IMR-90 (cell line): ENCODE measurements at regions not wholly inside any gene's neighbourhood (a gene's known extent, or its start where the extent isn't known, plus 50 kb on each side); places are given as distances from the start of the nearest gene placed in this dataset.

Source experiments
- ATAC-seq: fragments of 200-7000 bp; cut with Tn5 transposase; 2 replicates; pipeline ENCODE4 v1.9.1; 2020; ENCODE audit warnings: low read depth, mild to moderate bottlenecking, moderate library complexity
- BruUV-seq: library from RNA; stranded (reverse); fragments of 400-500 nt; replicated peaks from 2 replicates; lab custom pipeline; 2021; lab: Mats Ljungman, UMichigan
- CTCF ChIA-PET: fragments of 300-600 bp; formaldehyde crosslinking; extraction: SDS; loops from one replicate; lab custom pipeline; 2021; ENCODE audit warnings: antibody characterized with exemption; lab: Yijun Ruan, JAX
- POLR2A ChIA-PET: fragments of 300-600 bp; sonication (Branson Sonifier 250); formaldehyde crosslinking; loops from one replicate; lab custom pipeline; 2022; ENCODE audit warnings: antibody characterized with exemption; ENCODE audit not compliant: unreplicated experiment; lab: Charles Lee
- DNase-seq: peaks from one replicate; pipeline ENCODE4 v3.0.0; 2013
- H2AFZ ChIP-seq: replicated peaks from 2 replicates; pipeline ENCODE3; 2013; ENCODE audit warnings: low read length, mild to moderate bottlenecking; ENCODE audit not compliant: poor library complexity
- H2AK5ac ChIP-seq: 2 replicates; pipeline ENCODE4 v1.6.1; 2013; ENCODE audit warnings: low read depth, low read length, inconsistent platforms
- H2AK9ac ChIP-seq: replicated peaks from 2 replicates; pipeline ENCODE3; 2013; ENCODE audit warnings: mild to moderate bottlenecking, low read depth, low read length, moderate library complexity; ENCODE audit not compliant: poor library complexity
- H2BK120ac ChIP-seq: 2 replicates; pipeline ENCODE4 v1.6.1; 2013; ENCODE audit warnings: low read depth, low read length, inconsistent platforms
- H2BK15ac ChIP-seq: 3 replicates; pipeline ENCODE4 v1.6.1; 2013; ENCODE audit warnings: low read depth, low read length, inconsistent platforms
- H2BK20ac ChIP-seq: 2 replicates; pipeline ENCODE4 v1.6.1; 2013; ENCODE audit warnings: low read depth, mild to moderate bottlenecking, inconsistent platforms, low read length, moderate library complexity
- H2BK5ac ChIP-seq: 2 replicates; pipeline ENCODE4 v1.6.1; 2013; ENCODE audit warnings: mild to moderate bottlenecking, low read depth, low read length, inconsistent platforms; ENCODE audit not compliant: poor library complexity, severe bottlenecking
- H3K14ac ChIP-seq: replicated peaks from 2 replicates; pipeline ENCODE4 v1.6.1; 2013; ENCODE audit warnings: low read depth, low read length, inconsistent platforms
- H3K18ac ChIP-seq: 2 replicates; pipeline ENCODE4 v1.6.1; 2013; ENCODE audit warnings: low read depth, low read length, control low read depth
- H3K23ac ChIP-seq: 2 replicates; pipeline ENCODE4 v1.6.1; 2013; ENCODE audit warnings: low read depth, low read length, inconsistent platforms
- H3K27ac ChIP-seq: 2 replicates; pipeline ENCODE4 v1.5.1; 2013; ENCODE audit warnings: mild to moderate bottlenecking, control low read depth, low read length; ENCODE audit not compliant: insufficient read depth
- H3K27me3 ChIP-seq: 2 replicates; pipeline ENCODE4 v1.6.1; 2013; ENCODE audit warnings: low read length; ENCODE audit not compliant: control insufficient read depth, insufficient read depth
- H3K36me3 ChIP-seq: 2 replicates; pipeline ENCODE4 v1.6.1; 2013; ENCODE audit warnings: low read length, mixed read lengths; ENCODE audit not compliant: control insufficient read depth, insufficient read depth
- H3K4ac ChIP-seq: 2 replicates; pipeline ENCODE4 v1.6.1; 2013; ENCODE audit warnings: low read depth, low read length, inconsistent platforms
- H3K4me1 ChIP-seq: 2 replicates; pipeline ENCODE4 v1.6.1; 2013; ENCODE audit warnings: low read length, mixed read lengths; ENCODE audit not compliant: control insufficient read depth, insufficient read depth
- H3K4me2 ChIP-seq: 2 replicates; pipeline ENCODE4 v1.6.1; 2013; ENCODE audit warnings: low read depth, mild to moderate bottlenecking, control low read depth, low read length, moderate library complexity
- H3K4me3 ChIP-seq: 2 replicates; pipeline ENCODE4 v1.5.1; 2013; ENCODE audit warnings: low read depth, mild to moderate bottlenecking, control low read depth, low read length, moderate library complexity; ENCODE audit not compliant: insufficient read depth
- H3K56ac ChIP-seq: 2 replicates; pipeline ENCODE4 v1.6.1; 2013; ENCODE audit warnings: low read length, inconsistent platforms; ENCODE audit not compliant: insufficient read depth; ENCODE audit errors: extremely low read depth
- H3K79me1 ChIP-seq, 2 experiments: 2 replicates each; pipeline ENCODE4 v1.6.1; 2013; ENCODE audit warnings: low read length in 2 of 2, inconsistent platforms in 1 of 2, low read depth in 1 of 2
- H3K9ac ChIP-seq: 2 replicates; pipeline ENCODE4 v1.6.1; 2013; ENCODE audit warnings: low read depth, low read length, control low read depth
- H3K9me1 ChIP-seq: 2 replicates; pipeline ENCODE4 v1.6.1; 2013; ENCODE audit warnings: low read length, inconsistent platforms; ENCODE audit not compliant: insufficient read depth
- H3K9me3 ChIP-seq: 2 replicates; pipeline ENCODE4 v1.6.1; 2013; ENCODE audit warnings: low read length; ENCODE audit not compliant: control insufficient read depth, insufficient read depth
- H4K20me1 ChIP-seq: 2 replicates; pipeline ENCODE4 v1.6.1; 2013; ENCODE audit warnings: low read length, inconsistent platforms; ENCODE audit not compliant: insufficient read depth
- H4K5ac ChIP-seq: 2 replicates; pipeline ENCODE4 v1.6.1; 2013; ENCODE audit warnings: mild to moderate bottlenecking, low read depth, low read length, control low read depth
- H4K8ac ChIP-seq, 2 experiments: 2 replicates each; pipeline ENCODE4 v1.6.1; 2013; ENCODE audit warnings: low read depth in 2 of 2, low read length in 2 of 2, control low read depth in 1 of 2, inconsistent platforms in 1 of 2
- H4K91ac ChIP-seq: 2 replicates; pipeline ENCODE4 v1.6.1; 2013; ENCODE audit warnings: low read depth, low read length, inconsistent platforms; ENCODE audit not compliant: insufficient read depth
- BHLHE40 ChIP-seq: fragments of 150-350 bp; IDR thresholded peaks from 2 replicates; pipeline ENCODE4 v1.6.1; 2016; ENCODE audit warnings: mild to moderate bottlenecking, low read depth, low read length
- WGBS, 2 experiments: methylation state at CpG; one replicate each; pipeline versions ENCODE4 v1.1.5 to v1.1.7; 2013; ENCODE audit warnings: missing lambda C conversion rate in 2 of 2; ENCODE audit not compliant: insufficient read length in 1 of 2; ENCODE audit errors: extremely low coverage in 2 of 2; 5-methylcytosine and 5-hydroxymethylcytosine counted together
- dilution Hi-C: fragments of 300-500 bp; cut with HindIII; formaldehyde crosslinking; loops from one replicate; pipeline ENCODE4 v1.14.3; 2018; ENCODE audit warnings: low sequenced_read_pairs; ENCODE audit not compliant: unreplicated experiment
- in situ Hi-C: fragments of 300-500 bp; cut with MboI; formaldehyde crosslinking; loops from 3 replicates; pipeline ENCODE4 v1.14.3; 2019; ENCODE audit warnings: low sequenced_read_pairs, inconsistent platforms, mixed read lengths
- intact Hi-C: fragments of 100-400 bp; cut with micrococcal nuclease; formaldehyde crosslinking; loops from 2 replicates; pipeline ENCODE4 v1.10.0; 2022

DNA sequence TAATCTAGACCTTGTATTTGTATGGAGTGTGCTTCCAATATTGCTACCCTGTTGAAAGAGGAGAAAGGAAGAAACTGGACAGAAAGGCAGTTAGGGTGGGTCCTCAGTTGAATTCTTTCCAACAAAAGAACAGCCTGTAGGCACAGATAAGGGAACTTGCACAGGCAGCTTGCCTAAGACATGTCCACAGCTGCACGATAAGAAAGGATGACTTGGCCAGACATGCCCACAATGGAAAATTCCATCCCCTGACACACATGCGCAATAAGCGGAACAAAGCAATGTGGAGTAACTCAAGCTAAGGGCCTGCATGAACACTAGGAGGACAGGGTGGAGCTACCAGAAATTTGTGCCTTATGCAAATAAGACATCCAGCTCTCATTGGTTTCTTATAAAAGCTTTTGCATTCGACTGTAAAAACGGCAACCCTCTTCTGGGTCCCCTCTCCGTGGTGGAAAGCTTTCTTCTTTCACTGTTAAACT is 1084.7 kb upstream of the NXPH2 start:
- H3K27ac ChIP-seq, result no peak overlapping the region
- ChIA-PET POLR2A (no interaction called here), CTCF (no interaction called here)
- no peak overlapping the region for H3K4me3 ChIP-seq
- H3K18ac ChIP-seq, result no peak overlapping the region
- in situ Hi-C loops (no loop called here), dilution Hi-C loops (no loop called here), intact Hi-C loops (no loop called here)
- H4K5ac ChIP-seq, result no peak overlapping the region
- no peak overlapping the region for H2BK120ac ChIP-seq
- ATAC-seq (no peak), DNase-seq (no peak)
- TF ChIP-seq BHLHE40, result no peak
- no peaks in the 10 kb centered on the region for H3K27me3 ChIP-seq
- no peaks in the 10 kb centered on the region for H4K20me1 ChIP-seq
- H3K79me1 ChIP-seq, result no peaks in the 10 kb centered on the region
- H3K4me1 ChIP-seq, result no peaks in the 10 kb centered on the region
- H3K9me1 ChIP-seq, result no peaks in the 10 kb centered on the region
- no CpG with 5 or more reads among the region's 6 CpGs for WGBS, 2 experiments
- H4K91ac ChIP-seq, result no peak overlapping the region
- H3K14ac ChIP-seq, result no peak overlapping the region
- H4K8ac ChIP-seq, result no peak overlapping the region
- H2BK20ac ChIP-seq, result no peak overlapping the region
- no peak overlapping the region for H2AK9ac ChIP-seq
- H3K9me3 ChIP-seq, result peaks cover 6% of the 10 kb centered on the region; the same call in 1 of the 2 replicates
- no peaks in the 10 kb centered on the region for H3K36me3 ChIP-seq
- no peak overlapping the region for H2AFZ ChIP-seq
- H3K23ac ChIP-seq, result no peak overlapping the region
- BruUV-seq, result no TSS peak
- no peak overlapping the region for H3K56ac ChIP-seq
- H3K4me2 ChIP-seq, result no peak overlapping the region
- H2AK5ac ChIP-seq, result no peak overlapping the region
- H3K9ac ChIP-seq, result no peak overlapping the region
- H3K4ac ChIP-seq, result no peak overlapping the region
- no peak overlapping the region for H2BK5ac ChIP-seq
- no peak overlapping the region for H2BK15ac ChIP-seq
